C4-2B (cell line): ENCODE measurements at regions not wholly inside any gene's neighbourhood (a gene's known extent, or its start where the extent isn't known, plus 50 kb on each side); places are given as distances from the start of the nearest gene placed in this dataset.

ENCODE experiments used
- H3K27ac ChIP-seq: fragments of 450-650 bp; 2 replicates; pipeline ENCODE4 v1.5.1; 2017
- CTCF ChIP-seq: fragments of 450-650 bp; conservative IDR thresholded peaks from 2 replicates; pipeline ENCODE4 v1.5.1; 2017; ENCODE audit warnings: mild to moderate bottlenecking
- ZFX ChIP-seq: fragments of 450-650 bp; IDR thresholded peaks from 2 replicates; pipeline ENCODE4 v1.6.1; 2017

GRCh38 chr10:117616179-117616578, 73.6 kb downstream of the EMX2 start:
- H3K27ac ChIP-seq: no peak overlapping the region
- TF ChIP-seq CTCF (no peak), ZFX (no peak)

GRCh38 chr10:117617086-117617485, 74.5 kb downstream of the EMX2 start:
- TF ChIP-seq CTCF: no peak
- no peak overlapping the region for H3K27ac ChIP-seq

GRCh38 chr10:117617659-117618058, 75.1 kb downstream of the EMX2 start:
- no peak overlapping the region for H3K27ac ChIP-seq
- TF ChIP-seq CTCF: no peak
- no peak for TF ChIP-seq ZFX

- no peak for TF ChIP-seq CTCF
These were observed 76.7 kb downstream of the EMX2 start for GRCh38 chr10:117619223-117619622.

GRCh38 chr10:117619707-117620405, 77.3 kb downstream of the EMX2 start:
- TF ChIP-seq ZFX: no peak
- no peak for TF ChIP-seq CTCF
- no peak overlapping the region for H3K27ac ChIP-seq

More at GRCh38 chr10:117619223-117619622, 76.7 kb downstream of the EMX2 start:
- H3K27ac ChIP-seq: no peak overlapping the region

GRCh38 chr10:117621196-117621595, 78.7 kb downstream of the EMX2 start:
- TF ChIP-seq ZFX (no peak), CTCF (no peak)
- no peak overlapping the region for H3K27ac ChIP-seq

GRCh38 chr10:117621795-117622420, 79.4 kb downstream of the EMX2 start:
- no peak overlapping the region for H3K27ac ChIP-seq
- TF ChIP-seq ZFX (no peak), CTCF (no peak)
